ENCODE measurements at regions not wholly inside any gene's neighbourhood (a gene's known extent, or its start where the extent isn't known, plus 50 kb on each side); places are given as distances from the start of the nearest gene placed in this dataset.

GRCh38 chr7:18210788-18211187 is 183.1 kb upstream of the PRPS1L1 start:
- H3K36me3 Mint-ChIP-seq = no peaks in the 10 kb centered on the region
- POLR2A ChIA-PET = no interaction called here
- no peak overlapping the region for H3K4me3 Mint-ChIP-seq
- no peaks in the 10 kb centered on the region for H3K27me3 Mint-ChIP-seq (ENCODE audit: low read depth)
- no peaks in the 10 kb centered on the region for H3K4me1 Mint-ChIP-seq
- peaks cover 3% of the 10 kb centered on the region; the same call in 1 of the 2 replicates for H3K9me3 Mint-ChIP-seq
- DNase-seq (ENCODE audit: low spot score) = no peak
- TF ChIP-seq ZBTB43 (CRISPR knock-in tag; IDR thresholded peaks at IDR 0.05) = no peak
- TF ChIP-seq TP53 (CRISPR knock-in tag; IDR thresholded peaks at IDR 0.05) = no peak
- no peak for TF ChIP-seq AR (CRISPR knock-in tag; IDR thresholded peaks at IDR 0.05)
- TF ChIP-seq ZNF532 (CRISPR knock-in tag; IDR thresholded peaks at IDR 0.05; ENCODE audit: borderline replicate concordance) = no peak
- no peak for TF ChIP-seq EMX1 (CRISPR knock-in tag; IDR thresholded peaks at IDR 0.05)
- TF ChIP-seq TEAD1 (CRISPR knock-in tag; IDR thresholded peaks at IDR 0.05) = no peak
- no peak for TF ChIP-seq ZBTB21 (CRISPR knock-in tag; IDR thresholded peaks at IDR 0.05; ENCODE audit: borderline replicate concordance)
- no peak for TF ChIP-seq JUN (CRISPR knock-in tag; IDR thresholded peaks at IDR 0.05)
- TF ChIP-seq FOXK1 (CRISPR knock-in tag; IDR thresholded peaks at IDR 0.05) = no peak
- no peak for TF ChIP-seq KAT7 (CRISPR knock-in tag; IDR thresholded peaks at IDR 0.05; ENCODE audit: borderline replicate concordance)
- no peak for TF ChIP-seq FOXP4 (CRISPR knock-in tag; IDR thresholded peaks at IDR 0.05)
- TF ChIP-seq ZNF232 (CRISPR knock-in tag; IDR thresholded peaks at IDR 0.05) = no peak
- no peak for TF ChIP-seq E2F5 (CRISPR knock-in tag; IDR thresholded peaks at IDR 0.05)
- CTCF ChIA-PET = no interaction called here
- no peak overlapping the region for H3K27ac Mint-ChIP-seq
- no peak for ATAC-seq

- POLR2A ChIA-PET = interaction anchor here (0.6 kb wide), 1 partner anchor 491 kb away, joined by 3 read pairs; no protein-coding TSS in a partner anchor
- Mint-ChIP-seq H3K9me3 (peaks cover 3% of the 10 kb centered on the region; the same call in 1 of the 2 replicates), H3K36me3 (no peaks in the 10 kb centered on the region), H3K27me3 (ENCODE audit: low read depth) (no peaks in the 10 kb centered on the region), H3K4me1 (no peaks in the 10 kb centered on the region), H3K4me3 (no peak overlapping the region), H3K27ac (no peak overlapping the region)
- CTCF ChIA-PET = no interaction called here
- ATAC-seq (no peak), DNase-seq (ENCODE audit: low spot score) (no peak)
- TF ChIP-seq JAZF1 (CRISPR knock-in tag; IDR thresholded peaks at IDR 0.05) (no peak), FOXJ3 (CRISPR knock-in tag; IDR thresholded peaks at IDR 0.05; ENCODE audit: borderline replicate concordance) (no peak), USF1 (CRISPR knock-in tag; IDR thresholded peaks at IDR 0.05) (no peak), PREB (CRISPR knock-in tag; IDR thresholded peaks at IDR 0.05; ENCODE audit: borderline replicate concordance) (no peak), AFF4 (CRISPR knock-in tag; IDR thresholded peaks at IDR 0.05; ENCODE audit: borderline replicate concordance) (no peak), ZNF416 (CRISPR knock-in tag; IDR thresholded peaks at IDR 0.05) (no peak)
Measured at GRCh38 chr7:18212308-18212707, 184.7 kb upstream of the PRPS1L1 start.
